IMR-90 (cell line): ENCODE measurements at regions not wholly inside any gene's neighbourhood (a gene's known extent, or its start where the extent isn't known, plus 50 kb on each side); places are given as distances from the start of the nearest gene placed in this dataset.

Experiments
- ATAC-seq: fragments of 200-7000 bp; cut with Tn5 transposase; 2 replicates; pipeline ENCODE4 v1.9.1; 2020; ENCODE audit warnings: low read depth, mild to moderate bottlenecking, moderate library complexity
- BruUV-seq: library from RNA; stranded (reverse); fragments of 400-500 nt; replicated peaks from 2 replicates; lab custom pipeline; 2021; lab: Mats Ljungman, UMichigan
- CTCF ChIA-PET: fragments of 300-600 bp; formaldehyde crosslinking; extraction: SDS; loops from one replicate; lab custom pipeline; 2021; ENCODE audit warnings: antibody characterized with exemption; lab: Yijun Ruan, JAX
- POLR2A ChIA-PET: fragments of 300-600 bp; sonication (Branson Sonifier 250); formaldehyde crosslinking; loops from one replicate; lab custom pipeline; 2022; ENCODE audit warnings: antibody characterized with exemption; ENCODE audit not compliant: unreplicated experiment; lab: Charles Lee
- DNase-seq: peaks from one replicate; pipeline ENCODE4 v3.0.0; 2013
- H2AFZ ChIP-seq: replicated peaks from 2 replicates; pipeline ENCODE3; 2013; ENCODE audit warnings: low read length, mild to moderate bottlenecking; ENCODE audit not compliant: poor library complexity
- H2AK5ac ChIP-seq: 2 replicates; pipeline ENCODE4 v1.6.1; 2013; ENCODE audit warnings: low read depth, low read length, inconsistent platforms
- H2AK9ac ChIP-seq: replicated peaks from 2 replicates; pipeline ENCODE3; 2013; ENCODE audit warnings: mild to moderate bottlenecking, low read depth, low read length, moderate library complexity; ENCODE audit not compliant: poor library complexity
- H2BK120ac ChIP-seq: 2 replicates; pipeline ENCODE4 v1.6.1; 2013; ENCODE audit warnings: low read depth, low read length, inconsistent platforms
- H2BK15ac ChIP-seq: 3 replicates; pipeline ENCODE4 v1.6.1; 2013; ENCODE audit warnings: low read depth, low read length, inconsistent platforms
- H2BK20ac ChIP-seq: 2 replicates; pipeline ENCODE4 v1.6.1; 2013; ENCODE audit warnings: low read depth, mild to moderate bottlenecking, inconsistent platforms, low read length, moderate library complexity
- H2BK5ac ChIP-seq: 2 replicates; pipeline ENCODE4 v1.6.1; 2013; ENCODE audit warnings: mild to moderate bottlenecking, low read depth, low read length, inconsistent platforms; ENCODE audit not compliant: poor library complexity, severe bottlenecking
- H3K14ac ChIP-seq: replicated peaks from 2 replicates; pipeline ENCODE4 v1.6.1; 2013; ENCODE audit warnings: low read depth, low read length, inconsistent platforms
- H3K18ac ChIP-seq: 2 replicates; pipeline ENCODE4 v1.6.1; 2013; ENCODE audit warnings: low read depth, low read length, control low read depth
- H3K23ac ChIP-seq: 2 replicates; pipeline ENCODE4 v1.6.1; 2013; ENCODE audit warnings: low read depth, low read length, inconsistent platforms
- H3K27ac ChIP-seq: 2 replicates; pipeline ENCODE4 v1.5.1; 2013; ENCODE audit warnings: mild to moderate bottlenecking, control low read depth, low read length; ENCODE audit not compliant: insufficient read depth
- H3K27me3 ChIP-seq: 2 replicates; pipeline ENCODE4 v1.6.1; 2013; ENCODE audit warnings: low read length; ENCODE audit not compliant: control insufficient read depth, insufficient read depth
- H3K36me3 ChIP-seq: 2 replicates; pipeline ENCODE4 v1.6.1; 2013; ENCODE audit warnings: low read length, mixed read lengths; ENCODE audit not compliant: control insufficient read depth, insufficient read depth
- H3K4ac ChIP-seq: 2 replicates; pipeline ENCODE4 v1.6.1; 2013; ENCODE audit warnings: low read depth, low read length, inconsistent platforms
- H3K4me1 ChIP-seq: 2 replicates; pipeline ENCODE4 v1.6.1; 2013; ENCODE audit warnings: low read length, mixed read lengths; ENCODE audit not compliant: control insufficient read depth, insufficient read depth
- H3K4me2 ChIP-seq: 2 replicates; pipeline ENCODE4 v1.6.1; 2013; ENCODE audit warnings: low read depth, mild to moderate bottlenecking, control low read depth, low read length, moderate library complexity
- H3K4me3 ChIP-seq: 2 replicates; pipeline ENCODE4 v1.5.1; 2013; ENCODE audit warnings: low read depth, mild to moderate bottlenecking, control low read depth, low read length, moderate library complexity; ENCODE audit not compliant: insufficient read depth
- H3K56ac ChIP-seq: 2 replicates; pipeline ENCODE4 v1.6.1; 2013; ENCODE audit warnings: low read length, inconsistent platforms; ENCODE audit not compliant: insufficient read depth; ENCODE audit errors: extremely low read depth
- H3K79me1 ChIP-seq, 2 experiments: 2 replicates each; pipeline ENCODE4 v1.6.1; 2013; ENCODE audit warnings: low read length in 2 of 2, inconsistent platforms in 1 of 2, low read depth in 1 of 2
- H3K9ac ChIP-seq: 2 replicates; pipeline ENCODE4 v1.6.1; 2013; ENCODE audit warnings: low read depth, low read length, control low read depth
- H3K9me1 ChIP-seq: 2 replicates; pipeline ENCODE4 v1.6.1; 2013; ENCODE audit warnings: low read length, inconsistent platforms; ENCODE audit not compliant: insufficient read depth
- H3K9me3 ChIP-seq: 2 replicates; pipeline ENCODE4 v1.6.1; 2013; ENCODE audit warnings: low read length; ENCODE audit not compliant: control insufficient read depth, insufficient read depth
- H4K20me1 ChIP-seq: 2 replicates; pipeline ENCODE4 v1.6.1; 2013; ENCODE audit warnings: low read length, inconsistent platforms; ENCODE audit not compliant: insufficient read depth
- H4K5ac ChIP-seq: 2 replicates; pipeline ENCODE4 v1.6.1; 2013; ENCODE audit warnings: mild to moderate bottlenecking, low read depth, low read length, control low read depth
- H4K8ac ChIP-seq, 2 experiments: 2 replicates each; pipeline ENCODE4 v1.6.1; 2013; ENCODE audit warnings: low read depth in 2 of 2, low read length in 2 of 2, control low read depth in 1 of 2, inconsistent platforms in 1 of 2
- H4K91ac ChIP-seq: 2 replicates; pipeline ENCODE4 v1.6.1; 2013; ENCODE audit warnings: low read depth, low read length, inconsistent platforms; ENCODE audit not compliant: insufficient read depth
- BHLHE40 ChIP-seq: fragments of 150-350 bp; IDR thresholded peaks from 2 replicates; pipeline ENCODE4 v1.6.1; 2016; ENCODE audit warnings: mild to moderate bottlenecking, low read depth, low read length
- CEBPB ChIP-seq: IDR thresholded peaks from 2 replicates; pipeline ENCODE4 v1.6.1; 2012; ENCODE audit warnings: low read depth, low read length, improper control_type of control experiment
- CHD1 ChIP-seq: IDR thresholded peaks from 2 replicates; pipeline ENCODE4 v1.6.1; 2012; ENCODE audit warnings: low read depth, low read length, improper control_type of control experiment
- CTCF ChIP-seq: conservative IDR thresholded peaks from 2 replicates; pipeline ENCODE4 v1.5.1; 2012; ENCODE audit warnings: mild to moderate bottlenecking, low read depth, low read length, improper control_type of control experiment
- ELK1 ChIP-seq: fragments of 150-350 bp; IDR thresholded peaks from 2 replicates; pipeline ENCODE4 v1.6.1; 2016; ENCODE audit warnings: low read depth, mild to moderate bottlenecking, low read length, moderate library complexity, borderline replicate concordance
- FOS ChIP-seq: fragments of 150-350 bp; IDR thresholded peaks from 2 replicates; pipeline ENCODE4 v1.6.1; 2016; ENCODE audit warnings: low read depth, low read length
- MAFK ChIP-seq: IDR thresholded peaks from 2 replicates; pipeline ENCODE4 v1.6.1; 2012; ENCODE audit warnings: low read depth, low read length, improper control_type of control experiment
- MAZ ChIP-seq: IDR thresholded peaks from 2 replicates; pipeline ENCODE4 v1.6.1; 2012; ENCODE audit warnings: low read depth, mild to moderate bottlenecking, low read length, improper control_type of control experiment, moderate library complexity, borderline replicate concordance
- MXI1 ChIP-seq: IDR thresholded peaks from 2 replicates; pipeline ENCODE4 v1.6.1; 2012; ENCODE audit warnings: low read depth, mild to moderate bottlenecking, low read length, moderate library complexity, borderline replicate concordance
- NFE2L2 ChIP-seq: fragments of 150-350 bp; IDR thresholded peaks from 2 replicates; pipeline ENCODE4 v1.6.1; 2016; ENCODE audit warnings: low read depth, mild to moderate bottlenecking, low read length
- POLR2A ChIP-seq: IDR thresholded peaks from 2 replicates; pipeline ENCODE4 v1.6.1; 2012; ENCODE audit warnings: mild to moderate bottlenecking, low read depth, low read length
- RAD21 ChIP-seq: IDR thresholded peaks from 2 replicates; pipeline ENCODE4 v1.6.1; 2012; ENCODE audit warnings: low read length, improper control_type of control experiment
- RCOR1 ChIP-seq: IDR thresholded peaks from 2 replicates; pipeline ENCODE4 v1.6.1; 2012; ENCODE audit warnings: mild to moderate bottlenecking, low read length, improper control_type of control experiment; ENCODE audit not compliant: insufficient replicate concordance
- RFX5 ChIP-seq: IDR thresholded peaks from 2 replicates; pipeline ENCODE4 v1.8.0; 2012; ENCODE audit warnings: low read depth, mild to moderate bottlenecking, low read length, moderate library complexity
- SMC3 ChIP-seq: fragments of 150-350 bp; IDR thresholded peaks from 2 replicates; pipeline ENCODE4 v1.6.1; 2016; ENCODE audit warnings: low read depth, mild to moderate bottlenecking, antibody characterized with exemption, low read length, moderate library complexity
- USF2 ChIP-seq: fragments of 150-350 bp; IDR thresholded peaks from 2 replicates; pipeline ENCODE4 v1.6.1; 2017; ENCODE audit warnings: mild to moderate bottlenecking, antibody characterized with exemption, low read length, low read depth
- WGBS, 2 experiments: methylation state at CpG; one replicate each; pipeline versions ENCODE4 v1.1.5 to v1.1.7; 2013; ENCODE audit warnings: missing lambda C conversion rate in 2 of 2; ENCODE audit not compliant: insufficient read length in 1 of 2; ENCODE audit errors: extremely low coverage in 2 of 2; 5-methylcytosine and 5-hydroxymethylcytosine counted together
- dilution Hi-C: fragments of 300-500 bp; cut with HindIII; formaldehyde crosslinking; loops from one replicate; pipeline ENCODE4 v1.14.3; 2018; ENCODE audit warnings: low sequenced_read_pairs; ENCODE audit not compliant: unreplicated experiment
- in situ Hi-C: fragments of 300-500 bp; cut with MboI; formaldehyde crosslinking; loops from 3 replicates; pipeline ENCODE4 v1.14.3; 2019; ENCODE audit warnings: low sequenced_read_pairs, inconsistent platforms, mixed read lengths
- intact Hi-C: fragments of 100-400 bp; cut with micrococcal nuclease; formaldehyde crosslinking; loops from 2 replicates; pipeline ENCODE4 v1.10.0; 2022

- Histone ChIP-seq H3K9ac (no peak overlapping the region), H2AFZ (no peak overlapping the region), H3K4me2 (no peak overlapping the region), H3K14ac (no peak overlapping the region), H4K20me1 (no peaks in the 10 kb centered on the region), H2AK5ac (no peak overlapping the region), H3K36me3 (no peaks in the 10 kb centered on the region), H3K4ac (no peak overlapping the region), H3K27me3 (no peaks in the 10 kb centered on the region), H3K23ac (no peak overlapping the region), H3K18ac (no peak overlapping the region), H4K91ac (no peak overlapping the region), H3K9me3 (no peaks in the 10 kb centered on the region), H2BK15ac (no peak overlapping the region), H3K4me1 (no peaks in the 10 kb centered on the region), H4K8ac (no peak overlapping the region), H2BK120ac (no peak overlapping the region), H3K79me1 (no peaks in the 10 kb centered on the region), H2BK5ac (no peak overlapping the region), H3K4me3 (no peak overlapping the region), H2AK9ac (no peak overlapping the region), H2BK20ac (no peak overlapping the region), H4K5ac (no peak overlapping the region), H3K56ac (no peak overlapping the region), H3K9me1 (no peaks in the 10 kb centered on the region), H3K27ac (no peak overlapping the region)
- dilution Hi-C loops (no loop called here), in situ Hi-C loops (no loop called here), intact Hi-C loops (no loop called here)
- no peak for TF ChIP-seq NFE2L2
- no peak for TF ChIP-seq CTCF
- no peak for TF ChIP-seq RCOR1
- no peak for TF ChIP-seq POLR2A
- TF ChIP-seq SMC3: no peak
- TF ChIP-seq MAFK: no peak
- no peak for TF ChIP-seq ELK1
- no peak for TF ChIP-seq CEBPB
- TF ChIP-seq USF2: no peak
- no peak for TF ChIP-seq BHLHE40
- TF ChIP-seq RAD21: no peak
- no peak for TF ChIP-seq CHD1
- TF ChIP-seq FOS: no peak
- TF ChIP-seq RFX5: no peak
- no peak for TF ChIP-seq MAZ
- TF ChIP-seq MXI1: no peak
- ChIA-PET CTCF (no interaction called here), POLR2A (no interaction called here)
- no CpG with 5 or more reads among the region's 3 CpGs for WGBS, 2 experiments
- ATAC-seq (no peak), DNase-seq (no peak)
- no TSS peak for BruUV-seq
These were observed 292.1 kb downstream of the TDRD3 start for GRCh38 chr13:60689076-60689475.
